ENCODE measurements at regions not wholly inside any gene's neighbourhood (a gene's known extent, or its start where the extent isn't known, plus 50 kb on each side); places are given as distances from the start of the nearest gene placed in this dataset.
A peak's percentile ranks its signal among the peaks of the same experiment; 100 is the strongest.

GRCh38 chr10:111459967-111460366, 383.1 kb downstream of the ADRA2A start:
- Histone ChIP-seq H3K36me3 (no peaks in the 10 kb centered on the region), H3K27me3 (no peaks in the 10 kb centered on the region), H3K4me1 (no peaks in the 10 kb centered on the region), H3K4me3 (no peak overlapping the region), H3K9me3 (no peaks in the 10 kb centered on the region), H3K27ac (no peak overlapping the region)
- TF ChIP-seq CTCF (IDR thresholded peaks at IDR 0.05) (no peak), POLR2AphosphoS5 (IDR thresholded peaks at IDR 0.05) (no peak), POLR2A (IDR thresholded peaks at IDR 0.05) (no peak), EP300 (IDR thresholded peaks at IDR 0.05) (no peak)
- 72 to 77% methylated on average over 2 of the region's 2 CpGs for WGBS, 2 donors
- ATAC-seq (ENCODE audit: low FRiP score in 2 of 2) (no peak), DNase-seq (no peak)

- H3K4me1 ChIP-seq, result no peaks in the 10 kb centered on the region
- 84 to 86% methylated on average over 7 of the region's 7 CpGs for WGBS, 2 donors
- H3K27me3 ChIP-seq, result no peaks in the 10 kb centered on the region
- no peak overlapping the region for H3K4me3 ChIP-seq
- TF ChIP-seq POLR2A (IDR thresholded peaks at IDR 0.05), result no peak
- TF ChIP-seq CTCF (IDR thresholded peaks at IDR 0.05), result no peak
- TF ChIP-seq EP300 (IDR thresholded peaks at IDR 0.05), result no peak
- TF ChIP-seq POLR2AphosphoS5 (IDR thresholded peaks at IDR 0.05), result no peak
- H3K36me3 ChIP-seq, result no peaks in the 10 kb centered on the region
- no peaks in the 10 kb centered on the region for H3K9me3 ChIP-seq
- ATAC-seq (ENCODE audit: low FRiP score in 2 of 2), result no peak
- DNase-seq, result no peak
- no peak overlapping the region for H3K27ac ChIP-seq
These were observed 395.6 kb downstream of the ADRA2A start for GRCh38 chr10:111472445-111472844.

- Histone ChIP-seq H3K36me3 (no peaks in the 10 kb centered on the region), H3K27me3 (no peaks in the 10 kb centered on the region), H3K9me3 (no peaks in the 10 kb centered on the region), H3K4me1 (no peaks in the 10 kb centered on the region), H3K27ac (no peak overlapping the region), H3K4me3 (no peak overlapping the region)
- ATAC-seq (ENCODE audit: low FRiP score in 2 of 2) (no peak), DNase-seq (no peak)
- WGBS, 2 donors, result 33 to 52% methylated on average over 2 to 3 of the region's 3 CpGs
- TF ChIP-seq EP300 (IDR thresholded peaks at IDR 0.05) (no peak), CTCF (IDR thresholded peaks at IDR 0.05) (no peak), POLR2AphosphoS5 (IDR thresholded peaks at IDR 0.05) (no peak), POLR2A (IDR thresholded peaks at IDR 0.05) (no peak)
These were observed 396.5 kb downstream of the ADRA2A start for GRCh38 chr10:111473361-111473760.

- Histone ChIP-seq H3K27ac (no peak overlapping the region), H3K9me3 (no peaks in the 10 kb centered on the region), H3K36me3 (no peaks in the 10 kb centered on the region), H3K27me3 (no peaks in the 10 kb centered on the region), H3K4me1 (no peaks in the 10 kb centered on the region), H3K4me3 (no peak overlapping the region)
- 79 to 82% methylated on average over 4 of the region's 4 CpGs for WGBS, 2 donors
- no peak for DNase-seq
- TF ChIP-seq POLR2A (IDR thresholded peaks at IDR 0.05), result no peak
- TF ChIP-seq EP300 (IDR thresholded peaks at IDR 0.05), result no peak
- ATAC-seq (ENCODE audit: low FRiP score in 2 of 2), result no peak
These were observed 398.0 kb downstream of the ADRA2A start for GRCh38 chr10:111474786-111475185.

GRCh38 chr10:111475720-111476119, 398.9 kb downstream of the ADRA2A start:
- Histone ChIP-seq H3K9me3 (no peaks in the 10 kb centered on the region), H3K27ac (no peak overlapping the region), H3K4me1 (no peaks in the 10 kb centered on the region), H3K36me3 (no peaks in the 10 kb centered on the region), H3K4me3 (no peak overlapping the region), H3K27me3 (no peaks in the 10 kb centered on the region)
- TF ChIP-seq EP300 (IDR thresholded peaks at IDR 0.05) (no peak), POLR2A (IDR thresholded peaks at IDR 0.05) (no peak), POLR2AphosphoS5 (IDR thresholded peaks at IDR 0.05) (no peak), CTCF (IDR thresholded peaks at IDR 0.05) (no peak)
- ATAC-seq (ENCODE audit: low FRiP score in 2 of 2) (peak in 1 of 2 donors; percentile 62), DNase-seq (no peak)
- 65 to 71% methylated on average over 4 of the region's 4 CpGs for WGBS, 2 donors

All from upper lobe of left lung (tissue), 6 donors.